ENCODE measurements at regions not wholly inside any gene's neighbourhood (a gene's known extent, or its start where the extent isn't known, plus 50 kb on each side); places are given as distances from the start of the nearest gene placed in this dataset.
"Not testable (repeated sequence)": the region's sequence is repeated elsewhere in the genome, so short reads cannot be mapped to it uniquely, and the experiment has no call there.

DNA sequence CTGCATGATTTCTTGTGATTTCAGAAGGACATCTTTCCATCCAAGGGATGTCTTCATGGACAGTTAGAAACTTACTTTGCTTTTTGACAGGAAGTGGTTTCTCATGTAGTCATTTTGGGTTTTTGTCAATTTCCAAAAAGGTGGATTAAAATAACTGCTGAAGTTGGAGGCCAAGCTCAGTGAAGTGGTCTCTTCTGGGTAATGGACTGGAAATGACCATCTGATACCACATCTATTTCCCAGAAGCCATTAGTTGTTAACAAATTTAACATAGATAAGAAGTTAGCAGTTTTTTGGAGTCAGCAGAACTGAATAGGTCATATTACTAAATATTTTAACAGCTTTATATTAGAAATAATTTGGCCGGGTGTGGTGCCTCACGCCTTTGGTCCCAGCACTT, 86.2 kb upstream of the MYO10 start:
- ATAC-seq, result no peak
- TF ChIP-seq, protein P1, sequence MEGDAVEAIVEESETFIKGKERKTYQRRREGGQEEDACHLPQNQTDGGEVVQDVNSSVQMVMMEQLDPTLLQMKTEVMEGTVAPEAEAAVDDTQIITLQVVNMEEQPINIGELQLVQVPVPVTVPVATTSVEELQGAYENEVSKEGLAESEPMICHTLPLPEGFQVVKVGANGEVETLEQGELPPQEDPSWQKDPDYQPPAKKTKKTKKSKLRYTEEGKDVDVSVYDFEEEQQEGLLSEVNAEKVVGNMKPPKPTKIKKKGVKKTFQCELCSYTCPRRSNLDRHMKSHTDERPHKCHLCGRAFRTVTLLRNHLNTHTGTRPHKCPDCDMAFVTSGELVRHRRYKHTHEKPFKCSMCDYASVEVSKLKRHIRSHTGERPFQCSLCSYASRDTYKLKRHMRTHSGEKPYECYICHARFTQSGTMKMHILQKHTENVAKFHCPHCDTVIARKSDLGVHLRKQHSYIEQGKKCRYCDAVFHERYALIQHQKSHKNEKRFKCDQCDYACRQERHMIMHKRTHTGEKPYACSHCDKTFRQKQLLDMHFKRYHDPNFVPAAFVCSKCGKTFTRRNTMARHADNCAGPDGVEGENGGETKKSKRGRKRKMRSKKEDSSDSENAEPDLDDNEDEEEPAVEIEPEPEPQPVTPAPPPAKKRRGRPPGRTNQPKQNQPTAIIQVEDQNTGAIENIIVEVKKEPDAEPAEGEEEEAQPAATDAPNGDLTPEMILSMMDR (IDR thresholded peaks at IDR 0.05), result no peak

DNA sequence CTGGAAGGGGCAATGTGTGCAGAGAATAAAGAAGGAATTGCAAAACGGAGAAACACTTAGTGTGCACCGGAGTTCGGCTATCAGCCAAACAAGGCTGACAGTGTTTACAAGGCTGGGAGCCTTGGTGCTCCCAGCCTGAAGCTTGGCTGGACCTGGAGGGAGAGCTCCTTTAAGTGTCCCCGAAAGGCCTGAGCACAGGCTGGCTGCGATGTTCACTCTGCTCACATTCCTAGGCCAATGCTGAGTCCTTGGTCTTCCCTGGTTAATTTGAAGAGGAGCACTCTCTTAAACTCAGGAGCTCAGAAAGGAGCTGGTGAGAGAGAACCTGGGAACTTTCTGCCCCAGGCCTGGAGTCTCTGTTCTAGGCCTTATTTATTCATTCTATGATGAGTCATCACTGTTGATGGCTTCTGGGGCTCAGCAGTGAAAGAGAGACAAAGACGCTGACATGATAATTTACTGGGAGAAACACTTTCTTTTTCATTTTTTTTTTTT, 88.6 kb upstream of the MYO10 start:
- no peaks in the 10 kb centered on the region for H3K9me3 ChIP-seq
- ATAC-seq (no peak), DNase-seq (no peak)
- H3K27ac ChIP-seq, result no peak overlapping the region
- intact Hi-C loops (cut with DNase I), result no loop called here
- H3K27me3 ChIP-seq, result no peaks in the 10 kb centered on the region
- H3K36me3 ChIP-seq, result no peaks in the 10 kb centered on the region
- no peak overlapping the region for H3K4me3 ChIP-seq
- TF ChIP-seq, protein P1 (IDR thresholded peaks at IDR 0.05), result no peak
- H3K4me1 ChIP-seq, result peaks cover 0 to 23% (median 4%) of the 10 kb centered on the region in 9 donors
- 71 to 80% methylated on average over 6 of the region's 6 CpGs for WGBS, 2 donors

More for the DNA sequence above, 86.2 kb upstream of the MYO10 start:
- H3K27ac ChIP-seq, result peak overlapping the region in 1 of 10 donors; percentile 70
- H3K27me3 ChIP-seq, result no peaks in the 10 kb centered on the region
- DNase-seq, result no peak
- intact Hi-C loops (cut with DNase I), result no loop called here
- H3K36me3 ChIP-seq, result no peaks in the 10 kb centered on the region
- H3K4me1 ChIP-seq, result peaks cover 0 to 28% (median 4%) of the 10 kb centered on the region in 9 donors
- 97 to 100% methylated on average over 2 of the region's 2 CpGs for WGBS, 2 donors
- H3K9me3 ChIP-seq, result no peaks in the 10 kb centered on the region
- H3K4me3 ChIP-seq, result no peak overlapping the region

DNA sequence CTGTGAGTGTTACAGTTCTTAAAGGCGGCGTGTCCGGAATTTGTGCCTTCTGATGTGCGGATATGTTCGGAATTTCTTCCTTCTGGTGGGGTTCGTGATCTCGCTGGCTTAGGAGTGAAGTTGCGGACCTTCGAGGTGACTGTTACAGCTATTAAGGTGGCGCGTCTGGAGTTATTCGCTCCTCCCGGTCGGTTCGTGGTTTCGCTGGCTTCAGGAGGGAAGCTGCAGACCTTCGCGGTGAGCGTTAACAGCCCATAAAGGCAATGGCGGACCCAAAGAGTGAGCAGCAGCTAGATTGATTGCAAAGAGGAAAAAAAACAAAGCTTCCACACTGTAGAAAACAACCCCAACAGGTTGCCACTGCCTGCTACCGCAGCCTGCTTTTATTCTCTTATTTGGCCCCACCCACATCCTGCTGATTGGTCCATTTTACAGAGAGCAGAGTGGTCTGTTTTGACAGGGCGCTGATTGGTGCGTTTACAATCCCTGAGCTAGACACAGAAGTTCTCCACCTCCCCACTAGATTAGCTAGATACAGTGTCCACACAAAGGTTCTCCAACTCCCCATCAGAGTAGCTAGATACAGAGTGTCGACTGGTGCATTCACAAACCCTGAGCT, 95.7 kb upstream of the MYO10 start:
- H3K27ac ChIP-seq; H3K27me3 ChIP-seq; H3K4me3 ChIP-seq; H3K36me3 ChIP-seq; DNase-seq; ATAC-seq; H3K9me3 ChIP-seq; H3K4me1 ChIP-seq; intact Hi-C loops (cut with DNase I): not testable (repeated sequence)
- WGBS, 2 donors, result 95% methylated on average over 24 of the region's 24 CpGs

DNA sequence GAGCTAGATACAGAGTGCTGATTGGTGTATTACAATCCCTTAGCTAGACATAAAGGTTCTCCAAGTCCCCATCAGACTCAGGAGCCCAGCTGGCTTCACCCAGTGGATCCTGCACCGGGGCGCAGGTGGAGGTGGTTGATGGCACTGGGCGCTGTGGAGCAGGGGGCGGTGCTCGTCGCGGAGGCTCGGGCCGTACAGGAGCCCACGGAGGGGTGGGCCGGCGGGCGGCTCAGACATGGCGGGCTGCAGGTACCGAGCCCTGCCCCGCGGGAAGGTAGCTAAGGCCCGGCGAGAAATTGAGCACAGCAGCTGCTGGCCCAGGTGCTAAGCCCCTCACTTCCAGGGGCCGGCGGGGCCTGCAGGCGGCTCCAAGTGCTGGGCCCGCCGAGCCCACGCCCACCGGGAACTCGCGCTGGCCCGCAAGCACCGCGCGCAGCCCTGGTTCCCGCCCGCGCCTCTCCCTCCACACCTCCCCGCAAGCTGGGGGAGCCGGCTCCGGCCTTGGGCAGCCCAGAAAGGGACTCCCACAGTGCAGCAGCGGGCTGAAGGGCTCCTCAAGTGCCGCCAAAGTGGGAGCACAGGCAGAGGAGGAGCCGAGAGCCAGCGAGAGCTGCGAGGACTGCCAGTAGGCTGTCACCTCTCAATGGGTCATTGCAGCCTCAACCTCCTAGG, 96.4 kb upstream of the MYO10 start:
- H3K4me3 ChIP-seq; DNase-seq; H3K27ac ChIP-seq; H3K4me1 ChIP-seq; intact Hi-C loops (cut with DNase I); H3K9me3 ChIP-seq; H3K36me3 ChIP-seq; ATAC-seq; H3K27me3 ChIP-seq: not testable (repeated sequence)
- WGBS, 2 donors, result 92 to 94% methylated on average over 39 to 43 of the region's 43 CpGs

DNA sequence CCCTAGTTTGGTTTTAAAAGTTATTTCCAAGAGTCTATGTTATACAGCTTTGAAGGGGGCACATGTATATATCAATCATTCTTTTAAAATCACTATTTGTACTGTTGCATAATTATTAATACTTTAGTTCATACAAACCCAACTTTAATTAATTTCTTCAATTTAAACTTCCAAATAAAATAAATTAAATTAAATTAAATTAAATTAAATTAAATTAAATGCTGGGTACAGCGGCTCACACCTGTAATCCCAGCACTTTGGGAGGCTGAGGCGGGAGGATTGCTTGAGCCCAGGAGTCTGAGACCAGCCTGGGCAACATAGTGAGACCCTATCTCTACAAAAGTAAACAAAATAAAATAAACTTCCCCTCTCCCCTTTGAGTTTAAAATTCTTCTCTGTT, 98.9 kb upstream of the MYO10 start:
- intact Hi-C loops (cut with DNase I); H3K36me3 ChIP-seq; H3K27me3 ChIP-seq; H3K27ac ChIP-seq; H3K4me3 ChIP-seq; ATAC-seq; DNase-seq; H3K9me3 ChIP-seq: not testable (repeated sequence)
- 97 to 98% methylated on average over 2 of the region's 2 CpGs for WGBS, 2 donors
- peaks cover 0 to 20% (median 0%) of the 10 kb centered on the region in 9 donors for H3K4me1 ChIP-seq

DNA sequence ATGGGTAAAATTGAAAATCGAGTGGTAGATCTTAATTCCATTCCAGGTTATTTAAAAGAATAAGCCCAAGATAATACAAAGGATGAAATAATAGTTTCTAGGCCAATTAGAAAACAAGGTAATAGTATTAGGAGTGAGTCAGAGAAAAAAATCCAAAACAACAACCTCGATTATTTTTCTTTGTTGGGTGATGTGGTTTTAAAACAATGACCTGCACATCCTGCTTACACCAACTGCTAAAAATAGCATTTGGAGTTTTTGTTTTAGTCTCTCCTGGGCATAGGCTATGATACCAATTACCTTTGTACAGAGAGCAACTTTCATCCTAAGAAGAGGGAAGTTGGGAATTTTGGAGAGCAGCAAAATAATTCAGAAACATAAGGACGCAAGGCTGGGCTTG, 101.7 kb upstream of the MYO10 start:
- TF ChIP-seq, protein P1 (IDR thresholded peaks at IDR 0.05), result no peak
- ATAC-seq, result peak in 6 of 8 donors; percentile 57 to 88 (median 79)
- Histone ChIP-seq H3K9me3 (no peaks in the 10 kb centered on the region), H3K27me3 (no peaks in the 10 kb centered on the region), H3K4me3 (no peak overlapping the region), H3K4me1 (peaks cover 0 to 20% (median 0%) of the 10 kb centered on the region in 9 donors), H3K36me3 (no peaks in the 10 kb centered on the region), H3K27ac (peak overlapping the region in 8 of 10 donors; percentile 31 to 74 (median 56))
- intact Hi-C loops (cut with DNase I), result no loop called here
- 57 to 68% methylated on average over 3 of the region's 3 CpGs for WGBS, 2 donors
- DNase-seq, result no peak

Data from heart right ventricle (tissue), 16 donors.